GM19035 (cell line): ENCODE measurements at regions not wholly inside any gene's neighbourhood (a gene's known extent, or its start where the extent isn't known, plus 50 kb on each side); places are given as distances from the start of the nearest gene placed in this dataset.

ENCODE experiments used
- ATAC-seq: cut with Tn5 transposase; IDR thresholded peaks from one replicate; pipeline ENCODE4 v1.9.1; 2021; ENCODE audit not compliant: unreplicated experiment

DNA sequence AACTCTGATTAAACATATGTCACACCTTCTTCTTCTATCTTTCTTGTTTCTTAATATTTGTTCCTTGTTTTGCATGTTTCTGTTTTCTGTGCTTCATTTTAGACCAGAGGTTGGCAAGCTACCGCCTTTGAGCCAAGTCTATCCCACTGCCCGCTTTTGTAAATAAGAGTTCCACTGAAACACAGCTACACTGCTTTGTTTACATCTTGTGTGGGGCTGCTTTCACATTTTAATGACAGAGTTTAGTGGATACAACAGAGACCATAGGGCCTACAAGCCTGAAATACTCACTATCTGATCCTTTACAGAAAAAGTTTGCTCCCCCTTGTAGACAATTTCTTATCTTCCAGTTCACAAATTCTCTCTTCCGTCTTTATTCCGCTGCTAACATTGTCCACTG is 109.4 kb upstream of the SPACA1 start:
- no peak for ATAC-seq

DNA sequence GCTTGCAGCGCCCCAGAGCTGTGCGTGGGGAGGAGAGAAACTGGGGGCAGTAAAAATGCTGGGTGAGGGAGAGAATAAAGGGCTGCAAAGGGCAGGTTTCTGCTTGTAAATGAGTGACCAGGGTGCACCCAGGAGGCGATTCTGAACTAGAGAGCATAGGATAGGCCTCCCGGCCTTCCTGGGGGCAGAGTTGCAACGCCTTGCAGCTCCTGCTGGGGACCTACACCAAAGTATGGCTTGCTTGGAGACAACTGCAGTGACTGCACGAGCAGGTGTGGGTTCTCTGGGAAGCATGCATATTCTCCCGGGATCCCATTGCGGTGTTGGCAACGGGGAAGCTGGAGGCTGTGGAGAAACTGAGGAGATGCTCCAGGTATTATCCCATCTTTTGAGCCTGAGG is 111.6 kb upstream of the SPACA1 start:
- ATAC-seq, result no peak

DNA sequence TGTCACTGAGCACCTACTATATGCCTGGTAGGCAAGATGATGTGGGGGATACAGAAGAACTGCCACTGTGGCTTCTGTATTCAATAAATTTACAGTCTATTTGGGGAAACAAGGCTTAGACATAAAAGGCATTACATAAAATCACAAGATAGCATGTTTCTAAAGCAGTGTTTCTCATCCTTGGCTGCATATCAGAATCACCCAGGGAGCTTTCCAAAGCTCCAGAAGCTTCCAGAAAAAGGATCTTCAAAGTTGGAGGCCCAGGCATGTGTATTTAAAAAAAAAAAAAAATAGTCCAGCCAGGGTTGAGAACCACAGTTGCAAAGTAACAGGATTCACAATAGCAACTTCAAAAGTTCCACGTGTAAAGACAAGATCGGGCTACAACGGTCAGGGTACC is 112.4 kb upstream of the SPACA1 start:
- no peak for ATAC-seq

DNA sequence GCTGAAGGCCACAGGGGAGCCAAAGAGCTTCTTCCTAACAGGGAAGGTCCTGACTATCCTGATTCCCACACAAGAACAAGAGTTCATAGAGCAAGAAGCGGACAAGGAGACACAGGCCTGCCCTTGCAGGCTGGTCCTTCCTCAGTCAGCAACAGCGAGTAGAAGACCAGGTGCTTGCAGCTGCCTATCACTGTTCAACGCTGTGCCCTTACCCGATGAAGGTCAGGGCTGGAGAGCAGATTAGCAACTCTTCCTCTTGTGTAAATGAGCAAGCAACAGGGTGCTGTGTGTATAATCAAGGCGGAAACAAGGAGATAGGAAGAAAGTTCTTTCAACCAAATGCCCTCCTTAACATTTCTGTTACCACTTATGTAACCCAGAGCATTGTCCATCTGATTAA is 115.3 kb upstream of the SPACA1 start:
- ATAC-seq, result no peak

DNA sequence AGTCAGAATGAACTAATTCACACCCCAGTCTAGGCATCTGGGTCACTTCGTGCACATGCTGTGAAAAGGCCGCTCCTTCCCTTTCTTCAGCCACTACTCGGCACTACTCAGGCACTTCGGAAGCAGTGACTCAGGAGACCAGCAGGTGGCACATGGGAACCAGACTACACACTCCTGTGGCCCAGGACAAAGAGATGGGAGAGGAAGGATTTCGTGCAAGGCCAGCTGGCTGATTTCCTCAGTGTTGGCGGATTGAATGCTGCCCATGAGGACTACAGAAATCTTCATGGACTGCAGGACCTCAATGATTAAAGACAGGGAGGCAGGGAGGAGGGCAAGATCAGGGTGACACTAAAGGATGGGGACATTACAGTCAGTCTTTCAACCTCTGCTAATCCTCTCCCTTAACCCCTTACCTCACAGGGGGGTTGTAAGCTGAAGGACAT is 117.8 kb upstream of the SPACA1 start:
- peak; percentile 63 for ATAC-seq

DNA sequence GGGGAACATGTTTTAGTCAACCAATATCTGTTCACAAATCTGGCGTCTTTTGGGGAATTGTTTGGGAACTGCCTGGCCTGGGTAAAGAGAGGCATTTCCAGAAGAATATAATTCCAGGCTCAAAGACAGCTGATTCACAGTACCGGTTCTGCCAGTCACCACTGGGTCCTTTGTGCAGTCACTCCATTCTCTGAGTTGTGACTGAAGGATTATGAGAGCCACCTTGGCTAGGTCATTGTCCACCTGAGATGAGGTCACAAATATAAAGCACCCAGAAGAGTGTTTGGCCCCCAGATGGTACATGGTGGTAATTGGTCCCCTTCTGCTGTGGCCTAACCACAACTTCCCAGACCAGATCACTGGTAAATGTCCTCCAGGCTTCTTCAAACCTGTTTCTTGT is 121.0 kb upstream of the SPACA1 start:
- ATAC-seq, result no peak

DNA sequence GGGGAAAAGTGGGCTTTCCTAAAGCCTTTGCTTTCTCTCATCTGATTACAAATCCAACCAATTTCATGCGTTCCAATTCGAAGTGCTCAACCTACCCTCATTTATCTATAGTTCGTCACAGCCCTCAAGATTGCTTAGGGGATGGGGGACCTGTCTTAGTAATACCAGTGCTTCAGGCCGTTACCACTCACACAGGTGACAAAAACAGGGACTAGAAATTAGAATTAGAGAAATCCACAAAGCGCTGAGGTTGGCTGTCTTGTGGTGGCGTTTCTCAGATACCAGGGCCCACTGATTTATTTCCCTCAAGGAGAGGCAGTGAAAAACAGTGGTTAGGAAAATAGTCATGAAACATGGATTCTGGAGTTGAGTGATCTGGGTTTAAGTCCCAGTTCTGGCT is 121.6 kb upstream of the SPACA1 start:
- ATAC-seq, result no peak

DNA sequence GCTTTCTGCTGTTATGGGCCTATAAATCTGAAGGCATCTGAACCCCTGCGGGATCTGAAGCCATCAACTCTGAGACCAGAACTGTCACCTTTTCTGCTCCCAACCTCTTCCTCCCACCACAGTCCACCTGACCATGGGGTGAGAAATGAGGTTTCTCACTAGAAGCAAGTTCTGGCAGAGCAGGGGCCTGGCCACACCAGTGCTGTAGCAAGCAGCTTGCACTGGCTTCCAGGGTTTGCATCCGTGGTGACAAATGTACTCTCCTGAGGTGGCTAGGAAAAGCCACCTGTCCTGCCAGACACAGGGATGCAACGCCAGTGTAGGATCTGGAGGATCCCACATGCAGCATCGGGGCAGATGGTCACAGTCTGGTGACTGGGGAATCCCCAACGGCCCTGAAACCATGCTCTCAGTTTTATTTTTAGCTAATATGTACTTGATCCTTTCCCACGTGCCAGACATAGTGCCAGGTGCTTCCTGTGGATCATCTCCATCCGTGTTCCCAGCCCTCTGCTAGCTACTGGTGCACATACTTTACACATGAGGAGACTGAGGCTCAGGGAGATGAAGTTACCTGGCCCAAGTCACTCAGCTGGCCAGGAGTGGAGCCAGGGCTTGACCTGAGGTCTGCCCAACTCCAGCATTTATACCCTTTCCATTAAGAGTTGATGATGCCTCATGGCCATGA is 122.1 kb upstream of the SPACA1 start:
- peak; percentile 62 for ATAC-seq

DNA sequence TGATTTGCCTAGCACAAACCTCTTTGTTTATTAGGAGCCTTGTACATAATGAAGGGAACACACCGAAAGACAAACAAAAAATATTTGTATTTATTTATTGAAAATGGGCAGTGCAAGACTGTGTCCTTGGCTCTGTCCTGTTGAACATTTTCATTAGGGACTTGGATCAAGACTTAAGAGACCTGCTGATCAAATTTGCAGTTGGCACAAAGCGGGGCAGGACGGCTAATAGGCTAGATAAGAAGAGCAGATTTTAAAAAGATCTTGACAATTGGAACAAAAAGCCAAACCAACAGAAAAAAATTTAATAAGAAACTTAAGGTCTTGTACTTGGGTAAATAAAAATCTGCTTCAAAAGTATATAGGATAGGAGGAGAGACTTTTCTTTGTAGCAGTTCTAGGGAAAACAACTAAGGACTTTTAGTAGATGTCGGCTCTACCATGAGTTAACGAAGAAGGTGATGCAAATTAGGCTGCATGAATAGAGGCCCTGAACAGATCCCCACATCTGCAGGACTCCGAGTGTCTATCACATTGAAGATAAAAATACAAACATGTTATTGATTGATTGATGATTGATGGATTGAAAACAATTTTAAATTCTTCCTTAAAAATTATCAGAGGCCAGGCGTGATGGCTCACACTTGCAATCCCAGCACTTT is 124.1 kb upstream of the SPACA1 start:
- ATAC-seq, result no peak

DNA sequence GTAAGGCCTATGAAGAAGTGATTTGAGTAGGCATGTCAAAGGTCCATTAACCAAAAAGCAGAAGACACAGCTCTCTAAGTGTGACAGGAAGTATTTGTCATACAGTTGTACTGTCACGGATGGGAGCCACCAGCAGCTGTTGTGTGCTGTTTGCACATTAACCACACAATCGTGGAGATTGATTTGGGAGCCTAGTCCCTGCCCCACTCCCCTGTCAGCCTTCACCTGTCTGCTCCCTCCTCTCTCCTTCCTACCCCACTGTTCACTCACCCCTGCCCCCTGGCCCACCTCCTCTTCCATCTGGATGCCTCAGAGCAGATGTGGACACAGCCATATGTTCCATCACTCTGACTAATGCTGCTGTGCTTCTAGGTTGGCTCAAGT is 124.7 kb upstream of the SPACA1 start:
- ATAC-seq, result peak; percentile 72

DNA sequence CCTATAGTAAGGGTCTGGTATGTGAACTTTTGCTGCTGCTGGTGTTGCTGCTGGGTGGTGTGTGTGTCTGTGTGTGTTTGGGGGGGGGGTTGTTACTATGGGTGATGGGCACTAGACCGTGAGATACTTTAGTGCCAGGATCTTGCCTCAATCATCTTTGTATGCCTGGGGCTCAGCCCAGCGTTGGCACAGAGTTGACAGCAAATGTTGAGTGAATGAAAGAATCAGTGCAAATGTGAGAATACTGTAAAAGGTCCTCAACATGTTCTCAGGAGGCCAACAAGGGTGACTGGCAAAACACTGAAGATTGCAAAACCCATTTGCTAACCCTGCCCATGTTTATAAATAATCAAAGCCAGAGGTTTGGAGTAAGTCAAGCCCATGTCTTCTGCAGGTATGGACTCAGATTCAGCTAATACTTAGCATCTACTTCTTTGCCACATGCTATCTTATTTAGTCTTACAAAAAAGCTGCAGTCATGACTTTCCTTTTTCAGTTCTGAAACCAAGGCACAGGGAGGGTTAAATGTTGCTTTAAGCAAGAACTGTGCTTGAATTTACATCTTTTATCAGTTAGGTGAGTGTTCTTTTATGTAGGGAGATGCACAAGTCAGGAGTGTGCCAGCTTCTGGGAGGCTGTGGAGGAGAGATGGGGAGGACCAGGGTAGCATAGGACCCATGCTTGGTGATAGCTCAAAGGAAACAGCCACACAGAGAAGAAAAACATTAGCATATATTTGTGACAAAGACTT is 125.3 kb upstream of the SPACA1 start:
- ATAC-seq, result peak; percentile 9

DNA sequence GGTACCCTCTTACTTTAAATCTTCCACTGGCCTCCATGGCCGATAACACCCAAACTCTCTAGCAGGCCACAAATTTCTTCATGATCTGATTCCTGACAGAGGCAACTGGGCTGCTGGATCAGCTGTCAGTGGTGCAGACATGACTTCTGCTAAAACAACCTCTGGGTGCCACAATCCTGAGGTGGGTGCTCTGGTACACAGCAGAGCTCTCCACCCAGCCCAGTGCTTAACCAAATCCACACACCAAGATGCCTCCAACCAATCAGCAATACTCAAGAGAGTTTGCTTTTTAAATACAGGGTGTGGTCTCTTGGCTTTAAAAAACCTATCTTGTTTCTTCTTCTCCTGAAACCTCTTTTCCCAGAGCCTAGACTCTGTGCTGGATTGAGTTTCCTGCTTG is 126.6 kb upstream of the SPACA1 start:
- no peak for ATAC-seq

DNA sequence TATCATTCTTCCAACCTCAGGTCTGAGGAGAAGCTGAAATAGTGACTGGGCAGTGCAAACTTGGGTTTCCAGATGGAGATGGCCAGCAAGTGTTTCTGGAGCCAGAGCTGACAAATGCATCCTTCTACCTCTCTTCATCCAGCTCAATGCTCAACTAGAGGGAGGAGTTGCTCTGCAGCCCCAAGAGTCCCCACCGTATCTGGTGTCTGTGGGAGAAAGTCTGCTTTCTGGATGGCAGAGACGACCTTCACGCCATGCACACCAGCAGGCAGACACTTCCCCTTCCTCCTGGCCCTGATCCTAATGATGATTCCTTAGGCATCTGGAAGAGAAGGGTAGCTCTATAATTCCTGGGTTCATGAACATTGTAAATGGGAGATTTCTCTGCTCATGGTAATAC is 127.4 kb upstream of the SPACA1 start:
- no peak for ATAC-seq

DNA sequence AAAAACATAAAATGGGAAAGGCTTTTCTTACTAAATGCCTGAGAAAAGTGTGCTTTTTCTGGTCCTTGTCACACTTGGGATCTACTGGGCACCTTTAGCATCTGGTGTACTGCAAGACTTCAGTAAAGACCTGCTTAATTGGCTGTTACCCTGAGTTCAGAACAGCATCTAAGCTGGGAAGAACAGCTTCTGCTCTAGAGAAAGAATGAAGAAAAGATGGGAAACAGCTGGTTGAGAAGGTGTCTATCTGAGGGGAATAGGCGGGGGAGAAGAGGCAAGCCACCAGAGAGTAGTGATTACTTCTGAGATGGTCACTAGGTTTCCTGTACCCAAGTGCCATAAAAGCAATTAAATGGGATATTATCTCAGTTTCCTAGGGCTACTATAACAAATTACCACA is 128.2 kb upstream of the SPACA1 start:
- no peak for ATAC-seq

DNA sequence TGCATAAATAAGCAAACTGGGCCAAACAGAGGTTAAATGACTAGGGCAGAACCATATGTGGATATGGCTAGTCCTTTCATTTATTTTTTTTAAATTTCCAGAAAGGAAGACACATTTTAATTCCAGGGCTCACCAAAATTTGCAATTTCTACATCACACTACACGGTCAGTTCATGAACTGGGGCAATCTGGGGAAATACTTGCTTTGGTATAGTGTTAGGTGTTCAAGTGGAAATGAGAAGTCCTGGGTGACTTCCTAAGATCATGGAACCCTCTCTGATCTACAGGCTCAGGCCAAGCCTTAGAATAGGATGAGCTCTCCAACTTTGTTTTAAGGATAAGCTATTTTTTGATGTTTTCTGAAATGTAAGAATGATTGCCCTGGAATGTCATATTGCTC is 128.6 kb upstream of the SPACA1 start:
- ATAC-seq, result no peak

DNA sequence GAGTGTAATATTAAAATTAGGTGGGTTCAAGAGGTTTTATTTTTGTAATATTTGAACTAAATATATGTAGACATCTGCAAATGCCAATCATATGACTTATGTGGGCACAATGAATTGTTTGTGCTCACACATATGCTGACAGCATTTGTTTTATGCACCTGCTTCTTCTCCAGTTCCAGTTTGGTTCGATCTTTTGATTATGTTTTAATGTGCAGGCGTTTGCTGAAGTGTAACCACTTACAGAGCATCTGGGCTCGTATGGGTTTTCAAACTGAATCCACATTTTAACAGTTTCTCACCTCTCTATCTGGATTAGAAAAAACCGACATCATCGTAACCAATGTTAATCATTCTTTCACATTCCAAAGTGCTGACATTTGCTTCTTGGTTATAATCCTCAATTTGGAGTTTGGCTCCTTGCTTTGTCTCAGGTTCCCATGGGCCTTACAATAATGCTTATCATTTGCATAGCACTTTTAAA is 129.1 kb upstream of the SPACA1 start:
- no peak for ATAC-seq

DNA sequence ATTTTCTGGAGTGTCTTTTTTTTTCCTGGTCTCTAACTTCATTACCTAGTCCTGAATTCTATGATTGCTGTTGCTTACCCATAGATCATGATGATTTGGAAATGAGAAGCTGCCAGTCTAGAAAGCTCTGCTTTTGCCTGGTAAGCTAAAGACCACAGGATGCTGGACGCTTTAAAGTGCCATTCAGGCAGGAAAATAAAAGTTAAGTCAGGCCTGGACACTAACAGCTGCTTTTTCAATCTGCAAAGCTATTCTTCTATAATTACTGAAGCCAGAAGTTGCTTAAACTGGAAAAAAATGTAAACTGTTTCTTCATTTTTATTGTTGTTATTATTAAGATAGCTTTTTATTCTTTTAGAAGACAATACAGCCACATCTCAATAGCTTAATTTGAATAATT is 129.8 kb upstream of the SPACA1 start:
- ATAC-seq, result no peak

DNA sequence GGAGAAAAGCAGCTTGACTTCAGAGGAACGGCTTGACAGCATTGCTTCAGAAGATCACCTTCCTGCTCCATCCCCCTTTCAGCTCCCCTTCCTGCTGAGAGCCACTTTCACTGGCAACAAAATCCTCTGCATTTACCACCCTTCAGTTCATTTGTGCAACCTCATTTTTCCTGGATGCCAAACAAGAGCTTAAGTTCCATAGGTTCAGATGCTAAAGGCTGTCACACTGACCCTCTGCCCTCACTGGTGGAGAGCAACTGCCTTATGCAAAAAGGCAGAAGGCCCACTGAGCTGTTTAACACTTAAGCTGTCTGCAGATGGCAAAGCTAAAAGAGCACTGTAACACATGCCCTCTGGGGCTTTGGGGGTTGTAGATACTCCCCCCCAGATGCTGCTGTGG is 131.2 kb upstream of the SPACA1 start:
- ATAC-seq, result no peak

DNA sequence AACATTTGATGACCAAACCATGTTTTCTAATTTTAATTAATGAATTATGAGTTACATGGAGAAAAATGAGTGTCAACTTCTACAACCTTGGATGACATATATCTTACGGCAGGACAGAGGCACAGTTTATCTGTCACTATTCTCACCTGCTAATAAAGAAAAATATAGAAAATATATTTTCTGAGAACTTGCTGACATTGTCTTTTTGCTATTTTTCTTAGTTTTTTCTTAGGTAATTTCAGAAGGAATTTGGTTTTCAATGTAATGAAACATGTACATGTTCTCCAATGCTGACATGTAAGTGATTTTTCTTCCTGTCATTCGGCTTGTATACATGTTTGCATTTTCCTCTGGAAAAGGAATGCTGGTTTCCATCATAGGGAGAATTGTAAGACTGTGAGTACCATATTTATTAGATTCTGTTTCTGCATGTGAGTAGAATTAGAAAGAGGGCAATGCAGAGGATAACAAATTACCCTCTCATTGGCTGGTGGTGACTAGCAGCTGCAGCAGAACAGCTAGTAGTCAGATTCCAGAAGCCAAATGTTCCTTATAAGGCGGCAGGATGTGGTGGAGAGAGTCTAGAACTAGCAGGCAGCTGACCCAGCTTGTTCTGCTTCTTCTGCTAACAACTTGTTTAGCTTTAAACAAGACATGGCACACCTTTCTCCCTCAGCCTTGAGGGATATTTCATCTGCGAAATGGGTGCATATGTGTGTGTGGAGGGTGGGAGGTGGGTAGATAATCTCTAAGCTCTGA is 132.8 kb upstream of the SPACA1 start:
- no peak for ATAC-seq

DNA sequence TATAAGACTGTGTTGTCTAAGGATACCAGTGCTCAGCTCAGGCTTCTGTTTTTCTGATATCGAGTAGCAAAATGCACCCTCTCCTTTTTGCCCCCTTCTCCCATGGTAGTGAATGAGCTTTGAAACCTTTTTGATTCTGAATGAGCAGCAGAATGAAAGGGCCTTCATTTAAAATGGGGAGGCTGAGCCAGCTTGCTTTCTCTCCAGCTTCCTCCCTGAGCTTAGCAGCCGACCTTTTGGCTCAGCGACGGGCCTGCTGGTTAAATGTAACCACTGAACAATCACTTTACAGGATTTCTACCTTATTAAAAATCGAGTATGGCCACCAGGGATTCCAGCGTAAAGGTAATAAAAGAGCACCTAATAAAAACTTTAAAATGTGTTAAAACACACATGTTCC is 133.7 kb upstream of the SPACA1 start:
- ATAC-seq, result no peak

DNA sequence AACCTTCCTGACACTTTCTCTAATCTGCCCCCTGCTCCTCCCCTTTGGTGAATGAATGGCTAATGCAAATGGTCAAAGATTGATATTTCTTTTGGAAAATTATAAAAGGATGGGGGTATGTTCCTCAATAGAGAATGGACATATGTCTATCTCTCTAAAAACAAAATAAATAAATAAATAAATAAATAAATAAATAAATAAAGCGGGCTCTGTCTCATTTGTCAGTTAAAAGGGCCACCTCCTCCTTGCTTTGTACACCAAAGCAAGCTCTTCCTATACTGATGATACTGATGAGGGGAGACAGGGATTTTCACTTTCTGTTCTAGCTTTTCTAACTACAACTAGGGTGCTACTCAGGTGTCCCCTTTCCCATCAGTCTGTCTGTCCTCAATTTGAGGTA is 135.5 kb upstream of the SPACA1 start:
- ATAC-seq, result no peak
